Endothelial cell (in vitro differentiated cells): ENCODE measurements at regions not wholly inside any gene's neighbourhood (a gene's known extent, or its start where the extent isn't known, plus 50 kb on each side); places are given as distances from the start of the nearest gene placed in this dataset.

Experiments used
- DNase-seq: peaks from one replicate; pipeline ENCODE4 v3.0.0; 2021; ENCODE audit warnings: low spot score
- H3K27ac Mint-ChIP-seq: one replicate; pipeline ENCODE4 v1.8.0; 2021; ENCODE audit warnings: mixed read lengths, inconsistent platforms; ENCODE audit not compliant: unreplicated experiment
- H3K27me3 Mint-ChIP-seq: one replicate; pipeline ENCODE4 v1.8.0; 2021; ENCODE audit warnings: mild to moderate bottlenecking, moderate library complexity, mixed read lengths, inconsistent platforms; ENCODE audit not compliant: unreplicated experiment
- H3K36me3 Mint-ChIP-seq: one replicate; pipeline ENCODE4 v1.8.0; 2021; ENCODE audit warnings: mild to moderate bottlenecking, low read depth, mixed read lengths, inconsistent platforms; ENCODE audit not compliant: unreplicated experiment
- H3K4me1 Mint-ChIP-seq: one replicate; pipeline ENCODE4 v1.8.0; 2021; ENCODE audit warnings: mild to moderate bottlenecking, mixed read lengths, inconsistent platforms; ENCODE audit not compliant: unreplicated experiment
- H3K4me3 Mint-ChIP-seq: one replicate; pipeline ENCODE4 v1.8.0; 2021; ENCODE audit warnings: mild to moderate bottlenecking, mixed read lengths, inconsistent platforms; ENCODE audit not compliant: unreplicated experiment
- H3K9me3 Mint-ChIP-seq: one replicate; pipeline ENCODE4 v1.8.0; 2021; ENCODE audit warnings: mixed read lengths, inconsistent platforms; ENCODE audit not compliant: unreplicated experiment
- TF ChIP-seq, protein P1 (sequence below): fragments of 200-600 bp; sonication (generic); IDR thresholded peaks from one replicate; pipeline ENCODE4 v1.5.0; 2021; ENCODE audit warnings: antibody characterized with exemption; ENCODE audit not compliant: unreplicated experiment

DNA sequence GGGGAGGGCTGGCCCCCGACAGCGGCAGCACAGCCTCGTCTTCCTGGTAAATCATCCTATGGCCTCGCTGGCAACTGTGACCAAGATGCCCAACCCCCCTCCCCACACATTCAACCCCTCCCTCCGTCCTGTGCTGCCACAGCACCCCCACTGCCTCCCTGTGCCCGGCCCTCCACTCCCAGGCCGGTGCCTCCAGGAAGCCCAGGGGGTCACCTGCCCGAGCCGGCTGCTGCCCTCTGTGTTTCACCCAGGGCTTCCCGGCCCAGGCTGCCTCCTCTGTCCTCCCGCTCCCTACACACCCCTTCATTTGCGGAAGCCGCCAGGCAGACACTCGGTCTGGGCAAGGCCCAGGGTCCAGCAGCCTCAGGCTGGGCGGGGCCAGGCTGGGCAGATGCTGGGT, 188.6 kb downstream of the RBFOX3 start:
- DNase-seq: no peak
- H3K27ac Mint-ChIP-seq: no peak overlapping the region
- TF ChIP-seq, protein P1, sequence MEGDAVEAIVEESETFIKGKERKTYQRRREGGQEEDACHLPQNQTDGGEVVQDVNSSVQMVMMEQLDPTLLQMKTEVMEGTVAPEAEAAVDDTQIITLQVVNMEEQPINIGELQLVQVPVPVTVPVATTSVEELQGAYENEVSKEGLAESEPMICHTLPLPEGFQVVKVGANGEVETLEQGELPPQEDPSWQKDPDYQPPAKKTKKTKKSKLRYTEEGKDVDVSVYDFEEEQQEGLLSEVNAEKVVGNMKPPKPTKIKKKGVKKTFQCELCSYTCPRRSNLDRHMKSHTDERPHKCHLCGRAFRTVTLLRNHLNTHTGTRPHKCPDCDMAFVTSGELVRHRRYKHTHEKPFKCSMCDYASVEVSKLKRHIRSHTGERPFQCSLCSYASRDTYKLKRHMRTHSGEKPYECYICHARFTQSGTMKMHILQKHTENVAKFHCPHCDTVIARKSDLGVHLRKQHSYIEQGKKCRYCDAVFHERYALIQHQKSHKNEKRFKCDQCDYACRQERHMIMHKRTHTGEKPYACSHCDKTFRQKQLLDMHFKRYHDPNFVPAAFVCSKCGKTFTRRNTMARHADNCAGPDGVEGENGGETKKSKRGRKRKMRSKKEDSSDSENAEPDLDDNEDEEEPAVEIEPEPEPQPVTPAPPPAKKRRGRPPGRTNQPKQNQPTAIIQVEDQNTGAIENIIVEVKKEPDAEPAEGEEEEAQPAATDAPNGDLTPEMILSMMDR: no peak
- no peaks in the 10 kb centered on the region for H3K36me3 Mint-ChIP-seq
- peaks cover 18% of the 10 kb centered on the region for H3K27me3 Mint-ChIP-seq
- no peaks in the 10 kb centered on the region for H3K9me3 Mint-ChIP-seq
- H3K4me3 Mint-ChIP-seq: no peak overlapping the region
- peaks cover 15% of the 10 kb centered on the region for H3K4me1 Mint-ChIP-seq

DNA sequence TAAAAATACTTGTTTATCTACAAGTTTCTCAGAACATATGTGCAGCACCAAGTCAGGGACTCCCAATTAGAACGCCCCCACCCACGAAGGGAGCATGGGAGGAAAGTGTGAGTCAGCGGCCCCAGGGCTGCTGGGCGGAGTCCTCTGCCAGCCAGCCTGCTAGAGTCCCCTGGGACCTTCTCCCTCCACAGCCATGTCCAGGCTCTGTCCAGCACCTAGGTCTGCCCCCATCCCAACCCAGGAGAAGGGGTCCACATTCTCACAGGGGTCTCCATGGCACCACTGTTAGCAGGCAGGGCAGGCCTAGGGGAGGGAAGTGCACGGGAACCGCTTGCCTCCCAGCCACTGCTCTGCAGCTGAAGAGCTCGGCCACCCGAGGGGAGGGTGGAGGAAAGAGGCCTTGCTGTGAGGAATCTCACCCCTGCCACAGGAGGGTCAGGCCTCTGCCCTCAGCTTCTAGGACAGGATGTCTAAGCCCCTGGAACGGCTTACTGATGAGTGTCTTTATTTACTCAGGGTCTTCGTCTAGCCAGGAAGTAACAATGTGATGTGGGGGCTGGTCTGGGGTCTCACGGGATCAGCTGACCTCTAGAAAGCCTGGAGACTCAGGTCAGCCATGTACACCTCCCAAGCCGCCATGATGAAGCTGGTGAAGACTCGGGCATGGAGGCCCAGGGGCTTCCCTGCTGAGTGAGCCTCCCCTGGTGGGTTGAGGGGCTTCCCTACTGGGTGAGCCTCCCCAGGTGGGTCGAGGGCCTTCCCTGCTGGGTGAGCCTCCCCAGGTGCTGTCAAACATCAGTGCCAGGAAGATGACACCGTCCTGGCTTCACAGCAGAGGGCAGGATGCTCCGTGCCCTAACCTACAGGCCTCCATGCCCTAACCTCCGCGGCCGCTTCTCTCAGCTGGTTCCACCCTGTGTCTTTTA, 190.3 kb downstream of the RBFOX3 start:
- no peaks in the 10 kb centered on the region for H3K9me3 Mint-ChIP-seq
- H3K4me1 Mint-ChIP-seq: peaks cover 15% of the 10 kb centered on the region
- peaks cover 14% of the 10 kb centered on the region for H3K27me3 Mint-ChIP-seq
- TF ChIP-seq, protein P1: no peak
- H3K36me3 Mint-ChIP-seq: no peaks in the 10 kb centered on the region
- H3K4me3 Mint-ChIP-seq: no peak overlapping the region
- H3K27ac Mint-ChIP-seq: no peak overlapping the region
- DNase-seq: peak; percentile 26

DNA sequence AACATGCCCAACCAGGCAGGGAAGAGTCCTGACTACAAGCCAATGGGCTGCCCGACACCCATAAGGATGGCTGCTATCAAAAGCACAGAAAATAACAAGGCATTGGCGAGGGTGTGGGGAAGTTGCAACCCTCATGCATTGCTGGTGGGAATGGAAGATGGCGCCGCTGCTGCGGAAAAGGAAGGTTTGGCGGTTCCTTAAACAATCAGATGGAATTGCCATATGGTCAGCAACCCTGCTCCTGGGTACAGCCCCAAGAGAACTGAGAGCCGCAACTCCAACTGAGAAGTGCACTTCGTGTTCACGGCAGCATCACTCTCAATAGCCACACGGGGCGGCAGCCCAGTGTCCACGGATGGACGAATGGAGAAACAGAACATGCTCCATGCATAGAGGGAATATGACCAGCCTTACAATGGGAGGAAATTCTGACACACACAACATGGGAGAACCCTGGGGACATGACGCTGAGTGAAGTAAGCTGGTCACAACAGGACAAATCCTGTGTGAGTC, 193.3 kb downstream of the RBFOX3 start:
- Mint-ChIP-seq H3K27me3 (peaks cover 2% of the 10 kb centered on the region), H3K27ac (no peak overlapping the region), H3K4me3 (no peak overlapping the region), H3K4me1 (peaks cover 5% of the 10 kb centered on the region), H3K9me3 (no peaks in the 10 kb centered on the region), H3K36me3 (no peaks in the 10 kb centered on the region)
- DNase-seq: no peak
- TF ChIP-seq, protein P1: no peak

DNA sequence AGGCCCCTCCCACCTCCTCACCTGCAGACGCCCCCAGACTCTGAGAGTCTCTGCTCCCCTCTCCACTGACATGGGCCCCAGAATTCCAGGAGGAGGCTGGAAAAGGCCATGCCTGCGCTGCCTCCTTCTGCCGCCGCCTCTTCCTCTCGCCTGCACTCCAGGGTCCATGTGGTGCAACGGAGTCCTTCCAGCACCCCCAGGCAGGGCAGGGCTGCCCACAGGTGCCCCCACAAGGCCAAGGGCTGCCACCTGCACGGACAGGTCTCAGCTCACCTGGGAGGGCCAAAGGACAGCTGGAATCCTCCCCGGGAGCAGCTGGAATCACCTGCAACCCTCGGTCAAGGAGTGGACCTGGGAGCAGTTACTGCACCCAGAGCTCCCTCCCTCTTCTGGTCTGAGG, 194.9 kb downstream of the RBFOX3 start:
- Mint-ChIP-seq H3K4me3 (no peak overlapping the region), H3K27me3 (peaks cover 2% of the 10 kb centered on the region), H3K27ac (no peak overlapping the region), H3K4me1 (peaks cover 5% of the 10 kb centered on the region), H3K9me3 (no peaks in the 10 kb centered on the region), H3K36me3 (no peaks in the 10 kb centered on the region)
- TF ChIP-seq, protein P1: no peak
- no peak for DNase-seq

DNA sequence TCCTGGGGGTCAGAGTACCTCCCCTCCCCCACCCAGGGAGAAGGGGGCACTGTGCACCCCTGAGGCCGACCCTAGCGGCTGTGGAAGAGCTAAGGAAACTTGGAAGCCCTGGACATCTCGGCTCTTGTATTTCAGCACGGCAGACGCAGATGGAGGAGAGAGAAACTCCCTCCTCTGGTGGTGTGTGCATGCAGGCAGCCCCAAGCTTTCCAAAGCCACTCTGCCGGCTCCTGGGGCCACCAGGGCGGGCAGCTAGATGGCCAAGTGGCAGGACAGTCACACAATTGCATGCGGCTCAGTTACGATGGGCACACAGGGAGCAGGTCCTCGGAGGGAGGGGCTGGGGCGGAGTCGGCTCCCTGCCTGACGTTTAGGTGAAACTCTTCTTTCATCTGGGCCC, 195.5 kb downstream of the RBFOX3 start:
- TF ChIP-seq, protein P1: no peak
- no peaks in the 10 kb centered on the region for H3K9me3 Mint-ChIP-seq

More for the DNA sequence above, 195.5 kb downstream of the RBFOX3 start:
- peaks cover under 1% of the 10 kb centered on the region for H3K4me1 Mint-ChIP-seq
- H3K36me3 Mint-ChIP-seq: no peaks in the 10 kb centered on the region
- H3K4me3 Mint-ChIP-seq: no peak overlapping the region
- peaks cover 2% of the 10 kb centered on the region for H3K27me3 Mint-ChIP-seq
- no peak for DNase-seq
- H3K27ac Mint-ChIP-seq: no peak overlapping the region
